Nucleus accumbens (tissue), 56 donors: ENCODE measurements at regions not wholly inside any gene's neighbourhood (a gene's known extent, or its start where the extent isn't known, plus 50 kb on each side); places are given as distances from the start of the nearest gene placed in this dataset.

ENCODE experiments used
- DNase-seq, 56 donors: peaks; one replicate each; lab custom pipeline; 2025; lab: John Stamatoyannopoulos, UW

- DNase-seq = no peak
These were observed 589.2 kb upstream of the ZEB2 start for GRCh38 chr2:145108959-145109710.

GRCh38 chr2:145108361-145108778, 588.5 kb upstream of the ZEB2 start:
- no peak for DNase-seq

GRCh38 chr2:145106293-145106692, 586.4 kb upstream of the ZEB2 start:
- no peak for DNase-seq

GRCh38 chr2:145102706-145103105, 582.8 kb upstream of the ZEB2 start:
- DNase-seq = no peak

GRCh38 chr2:145100301-145100700, 580.4 kb upstream of the ZEB2 start:
- DNase-seq = no peak

- no peak for DNase-seq
These were observed 576.7 kb upstream of the ZEB2 start for GRCh38 chr2:145096582-145096981.

GRCh38 chr2:145095641-145096435, 575.9 kb upstream of the ZEB2 start:
- DNase-seq = no peak

GRCh38 chr2:145094370-145094769, 574.5 kb upstream of the ZEB2 start:
- no peak for DNase-seq

- no peak for DNase-seq
These were observed 572.0 kb upstream of the ZEB2 start for GRCh38 chr2:145091967-145092366.

GRCh38 chr2:145090841-145091761, 571.2 kb upstream of the ZEB2 start:
- DNase-seq = no peak

- DNase-seq = no peak
These were observed 568.8 kb upstream of the ZEB2 start for GRCh38 chr2:145088756-145089155.

- DNase-seq = no peak
These were observed 567.0 kb upstream of the ZEB2 start for GRCh38 chr2:145086910-145087309.

- DNase-seq = no peak
These were observed 565.7 kb upstream of the ZEB2 start for GRCh38 chr2:145085612-145086011.

- no peak for DNase-seq
These were observed 560.5 kb upstream of the ZEB2 start for GRCh38 chr2:145080426-145080825.

- DNase-seq = no peak
These were observed 559.7 kb upstream of the ZEB2 start for GRCh38 chr2:145079641-145080040.

- DNase-seq = no peak
These were observed 559.0 kb upstream of the ZEB2 start for GRCh38 chr2:145078923-145079322.

GRCh38 chr2:145076085-145076484, 556.2 kb upstream of the ZEB2 start:
- DNase-seq = no peak

- DNase-seq = no peak
These were observed 555.6 kb upstream of the ZEB2 start for GRCh38 chr2:145075454-145076062.

GRCh38 chr2:145070703-145071102, 550.8 kb upstream of the ZEB2 start:
- DNase-seq = no peak

- DNase-seq = no peak
These were observed 548.6 kb upstream of the ZEB2 start for GRCh38 chr2:145068509-145068908.
